Gastroesophageal sphincter (tissue), 4 donors: ENCODE measurements at regions not wholly inside any gene's neighbourhood (a gene's known extent, or its start where the extent isn't known, plus 50 kb on each side); places are given as distances from the start of the nearest gene placed in this dataset.

ENCODE experiments used
- ATAC-seq: fragments of 150-250 bp; one replicate; pipeline ENCODE4 v1.9.1; 2016; ENCODE audit warnings: mild to moderate bottlenecking, moderate library complexity
- H3K27ac ChIP-seq, 4 donors: fragments of 200-600 bp; sonication (generic) in 3 of 4; 1 replicate in 3 of 4; 2 replicates in 1 of 4; pipeline ENCODE4 v1.5.1; 2016 to 2019
- H3K27me3 ChIP-seq: fragments of 200-600 bp; sonication (generic); one replicate; pipeline ENCODE4 v1.5.1; 2019
- H3K36me3 ChIP-seq, 2 donors: fragments of 200-600 bp; sonication (generic); one replicate each; pipeline ENCODE4 v1.5.1; 2019; ENCODE audit warnings: control low read depth in 1 of 2
- H3K4me1 ChIP-seq, 3 donors: fragments of 200-600 bp; sonication (generic); 1 replicate in 2 of 3; 2 replicates in 1 of 3; pipeline ENCODE4 v1.5.1; 2016 to 2019; ENCODE audit warnings: control low read depth in 2 of 3
- H3K4me3 ChIP-seq, 2 donors: fragments of 200-600 bp; sonication (generic); one replicate each; pipeline ENCODE4 v1.5.1; 2019; ENCODE audit warnings: mild to moderate bottlenecking in 1 of 2, moderate library complexity in 1 of 2
- H3K9me3 ChIP-seq, 3 donors: fragments of 200-600 bp; sonication (generic); one replicate each; pipeline ENCODE4 v1.5.1; 2017 to 2019; ENCODE audit warnings: control low read depth in 2 of 3
- EP300 ChIP-seq: sonication (generic); formaldehyde crosslinking; IDR thresholded peaks from one replicate; pipeline ENCODE4 v1.6.1; 2017; ENCODE audit warnings: antibody characterized with exemption, mild to moderate bottlenecking
- POLR2A ChIP-seq, 2 donors: fragments of 450-650 bp; IDR thresholded peaks; one replicate each; pipeline ENCODE4 v1.6.1; 2017; ENCODE audit warnings: antibody characterized with exemption in 2 of 2, mild to moderate bottlenecking in 2 of 2, moderate library complexity in 1 of 2
- POLR2AphosphoS5 ChIP-seq: sonication (generic); formaldehyde crosslinking; IDR thresholded peaks from one replicate; pipeline ENCODE4 v1.6.1; 2017; ENCODE audit warnings: antibody characterized with exemption
- WGBS, 2 donors: methylation state at CpG; one replicate each; pipeline ENCODE4 v1.1.5; 2018; ENCODE audit warnings: low coverage in 1 of 2; 5-methylcytosine and 5-hydroxymethylcytosine counted together
- TF ChIP-seq, protein P1 (sequence below), 4 experiments: fragments of 200-600 bp in 2 of 4; fragments of 450-650 bp in 2 of 4; sonication (generic) in 1 of 4; IDR thresholded peaks; one replicate each; pipeline ENCODE4 v1.5.1; 2017 to 2019; ENCODE audit warnings: antibody characterized with exemption in 4 of 4, mild to moderate bottlenecking in 2 of 4, moderate library complexity in 2 of 4

DNA sequence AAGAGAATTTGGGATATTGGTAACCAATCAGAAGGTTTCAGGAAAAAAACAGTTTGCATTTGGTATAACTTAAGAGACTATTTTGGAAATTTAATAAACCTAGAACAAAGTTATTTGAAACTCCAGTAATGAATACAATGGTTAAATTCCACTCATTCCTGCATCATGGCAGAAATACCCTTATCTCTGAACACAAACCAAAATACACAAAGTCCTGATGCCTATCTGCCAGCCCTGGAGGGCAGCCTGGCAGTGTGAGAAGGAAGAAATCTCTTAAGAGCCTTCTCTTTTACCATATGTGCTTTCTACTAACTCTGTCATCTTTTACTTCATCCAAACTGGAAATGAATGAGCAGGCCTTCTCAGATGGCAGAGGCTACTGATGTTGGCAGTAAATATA, 147.1 kb upstream of the LYZL1 start:
- ATAC-seq: no peak
- no peak for TF ChIP-seq POLR2AphosphoS5
- TF ChIP-seq, protein P1, sequence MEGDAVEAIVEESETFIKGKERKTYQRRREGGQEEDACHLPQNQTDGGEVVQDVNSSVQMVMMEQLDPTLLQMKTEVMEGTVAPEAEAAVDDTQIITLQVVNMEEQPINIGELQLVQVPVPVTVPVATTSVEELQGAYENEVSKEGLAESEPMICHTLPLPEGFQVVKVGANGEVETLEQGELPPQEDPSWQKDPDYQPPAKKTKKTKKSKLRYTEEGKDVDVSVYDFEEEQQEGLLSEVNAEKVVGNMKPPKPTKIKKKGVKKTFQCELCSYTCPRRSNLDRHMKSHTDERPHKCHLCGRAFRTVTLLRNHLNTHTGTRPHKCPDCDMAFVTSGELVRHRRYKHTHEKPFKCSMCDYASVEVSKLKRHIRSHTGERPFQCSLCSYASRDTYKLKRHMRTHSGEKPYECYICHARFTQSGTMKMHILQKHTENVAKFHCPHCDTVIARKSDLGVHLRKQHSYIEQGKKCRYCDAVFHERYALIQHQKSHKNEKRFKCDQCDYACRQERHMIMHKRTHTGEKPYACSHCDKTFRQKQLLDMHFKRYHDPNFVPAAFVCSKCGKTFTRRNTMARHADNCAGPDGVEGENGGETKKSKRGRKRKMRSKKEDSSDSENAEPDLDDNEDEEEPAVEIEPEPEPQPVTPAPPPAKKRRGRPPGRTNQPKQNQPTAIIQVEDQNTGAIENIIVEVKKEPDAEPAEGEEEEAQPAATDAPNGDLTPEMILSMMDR (IDR thresholded peaks at IDR 0.05): no peak
- TF ChIP-seq POLR2A (IDR thresholded peaks at IDR 0.05): no peak
- TF ChIP-seq EP300: no peak
- no peak overlapping the region for H3K27ac ChIP-seq
- H3K4me1 ChIP-seq: no peaks in the 10 kb centered on the region
- no peaks in the 10 kb centered on the region for H3K36me3 ChIP-seq
- H3K27me3 ChIP-seq: peaks cover 18% of the 10 kb centered on the region
- no peaks in the 10 kb centered on the region for H3K9me3 ChIP-seq
- no peak overlapping the region for H3K4me3 ChIP-seq

DNA sequence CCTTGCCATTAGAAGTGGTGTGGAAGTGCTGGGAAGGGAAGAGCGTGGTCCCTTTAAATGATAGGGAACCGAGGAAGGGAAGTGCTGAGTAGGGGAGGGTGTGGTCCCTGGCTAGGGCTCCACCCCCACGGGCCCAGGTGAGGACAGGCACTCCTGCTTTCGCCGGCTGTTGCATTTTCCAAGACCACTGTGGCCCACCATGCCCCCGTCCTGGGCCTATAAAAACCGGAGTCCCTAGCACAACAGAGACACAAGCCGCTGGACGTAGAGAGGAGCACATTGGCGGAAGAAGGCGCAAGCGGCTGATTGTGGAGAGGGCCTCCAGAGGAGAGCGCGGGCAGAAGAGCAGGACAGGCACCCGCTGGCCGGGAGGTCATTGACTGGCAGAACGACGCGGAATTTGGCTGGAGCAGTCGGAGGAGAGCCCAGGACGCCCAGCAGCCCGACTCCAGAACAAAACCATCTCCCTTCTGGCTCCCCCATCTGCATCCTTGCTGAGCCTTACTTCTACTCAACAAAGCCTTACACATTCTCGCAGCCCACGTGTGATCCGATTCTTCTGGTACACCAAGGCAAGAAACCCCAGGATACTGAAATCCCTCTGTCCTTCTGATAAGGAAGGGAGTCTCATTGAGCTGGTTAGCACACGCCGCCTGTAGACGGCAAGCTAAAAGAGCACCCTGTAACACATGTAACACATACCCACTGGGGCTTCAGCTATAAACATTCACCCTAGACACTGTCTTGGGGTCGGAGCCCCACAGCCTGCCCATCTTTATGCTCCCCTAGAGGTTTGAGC, 146.2 kb upstream of the LYZL1 start:
- Histone ChIP-seq H3K27me3 (peaks cover 18% of the 10 kb centered on the region), H3K27ac (no peak overlapping the region), H3K9me3 (no peaks in the 10 kb centered on the region), H3K4me3 (no peak overlapping the region), H3K4me1 (no peaks in the 10 kb centered on the region), H3K36me3 (no peaks in the 10 kb centered on the region)
- 72 to 76% methylated on average over 20 to 22 of the region's 29 CpGs for WGBS, 2 donors
- no peak for ATAC-seq
- TF ChIP-seq EP300 (no peak), POLR2A (IDR thresholded peaks at IDR 0.05) (no peak), POLR2AphosphoS5 (no peak)
- TF ChIP-seq, protein P1 (IDR thresholded peaks at IDR 0.05): no peak

DNA sequence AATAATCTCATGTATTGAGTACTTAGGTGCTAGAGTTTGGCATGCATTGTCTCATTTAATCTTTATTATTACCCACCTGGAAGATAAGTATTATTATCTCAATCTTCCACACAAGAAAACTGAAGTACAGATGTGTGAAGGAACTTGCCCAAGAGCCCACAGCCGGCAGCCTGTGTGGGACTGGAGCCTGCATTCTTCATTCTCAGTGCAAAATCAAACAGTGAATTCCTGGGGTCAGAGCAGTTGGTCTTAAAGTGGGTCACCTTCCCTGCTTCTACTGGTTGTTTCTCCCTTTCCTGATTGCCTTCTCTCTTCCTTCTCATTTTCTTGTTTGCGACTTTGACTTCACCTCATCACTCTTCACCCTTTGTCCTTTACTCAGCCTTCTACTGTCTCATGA, 144.7 kb upstream of the LYZL1 start:
- TF ChIP-seq EP300: no peak
- TF ChIP-seq POLR2A (IDR thresholded peaks at IDR 0.05): no peak
- no peak for TF ChIP-seq POLR2AphosphoS5
- TF ChIP-seq, protein P1 (IDR thresholded peaks at IDR 0.05): no peak
- H3K27ac ChIP-seq: no peak overlapping the region
- no peaks in the 10 kb centered on the region for H3K9me3 ChIP-seq
- no peaks in the 10 kb centered on the region for H3K36me3 ChIP-seq
- no peak for ATAC-seq
- peaks cover 18% of the 10 kb centered on the region for H3K27me3 ChIP-seq
- 57 to 74% methylated on average over 1 to 2 of the region's 2 CpGs for WGBS, 2 donors
- H3K4me1 ChIP-seq: no peaks in the 10 kb centered on the region
- no peak overlapping the region for H3K4me3 ChIP-seq

DNA sequence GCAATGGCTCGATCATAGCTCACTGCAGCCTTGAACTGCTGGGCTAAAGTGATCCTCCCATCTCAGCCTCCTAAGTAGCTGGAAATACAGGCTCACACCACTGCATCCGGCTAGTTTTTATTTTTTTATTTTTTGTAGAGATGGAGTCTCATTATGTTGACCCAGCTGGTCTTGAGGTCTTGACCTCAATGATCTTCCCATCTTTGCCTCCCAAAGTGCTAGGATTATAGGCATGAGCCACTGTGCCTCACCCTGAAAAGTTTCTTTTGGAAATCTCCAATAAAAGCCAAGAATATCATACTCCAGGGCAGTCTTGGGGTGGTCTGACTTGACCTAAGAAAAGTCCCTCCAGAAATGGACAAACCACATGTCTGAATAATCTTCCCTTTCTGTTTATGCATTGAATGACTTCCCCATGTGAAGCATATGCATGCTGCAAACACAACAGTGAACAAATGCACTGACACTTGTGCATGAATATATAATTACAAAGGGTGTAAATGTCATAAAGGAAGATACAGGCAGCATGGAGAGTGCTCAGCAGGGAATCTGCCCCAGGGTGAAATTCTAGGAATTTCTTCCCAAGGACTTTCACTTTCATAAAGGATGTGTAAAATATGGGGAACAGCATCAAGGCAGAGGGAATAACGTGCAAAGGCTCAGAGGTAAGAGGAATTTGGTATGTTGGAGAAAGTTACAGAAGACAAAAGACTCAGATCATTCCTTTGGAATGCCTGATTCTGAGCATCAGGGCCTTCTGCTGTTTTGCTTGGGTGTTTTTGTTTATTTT, 142.4 kb upstream of the LYZL1 start:
- Histone ChIP-seq H3K4me3 (no peak overlapping the region), H3K27me3 (peaks cover 18% of the 10 kb centered on the region), H3K9me3 (no peaks in the 10 kb centered on the region), H3K27ac (no peak overlapping the region), H3K36me3 (no peaks in the 10 kb centered on the region), H3K4me1 (no peaks in the 10 kb centered on the region)
- no peak for ATAC-seq
- TF ChIP-seq, protein P1 (IDR thresholded peaks at IDR 0.05): no peak
- TF ChIP-seq EP300 (no peak), POLR2A (IDR thresholded peaks at IDR 0.05) (no peak), POLR2AphosphoS5 (no peak)
- 82 to 92% methylated on average over 3 of the region's 3 CpGs for WGBS, 2 donors

DNA sequence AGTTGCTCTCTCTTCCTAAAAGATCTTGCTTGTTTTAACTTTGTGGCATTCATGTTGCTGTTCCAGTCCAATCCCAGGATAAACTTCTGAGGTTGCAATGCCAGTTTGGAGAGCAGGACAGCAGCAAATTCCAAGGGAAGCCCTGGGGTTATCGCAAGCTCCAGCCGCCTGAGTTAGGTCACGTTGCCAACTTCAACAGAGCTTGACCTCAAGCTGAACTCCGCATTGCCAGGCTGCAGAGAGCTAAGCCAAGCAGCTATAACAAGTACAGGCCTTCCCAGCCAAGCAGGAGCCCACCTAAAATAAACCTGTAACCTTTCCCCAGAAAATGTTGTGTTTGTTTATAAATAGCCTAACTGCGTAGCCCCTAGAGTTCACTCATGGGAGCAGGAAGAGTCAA, 138.9 kb upstream of the LYZL1 start:
- no peak overlapping the region for H3K4me3 ChIP-seq
- H3K4me1 ChIP-seq: no peaks in the 10 kb centered on the region
- WGBS, 2 donors: 34 to 100% methylated on average over 1 to 4 of the region's 5 CpGs
- H3K27ac ChIP-seq: no peak overlapping the region
- ATAC-seq: no peak
- H3K36me3 ChIP-seq: no peaks in the 10 kb centered on the region
- H3K9me3 ChIP-seq: no peaks in the 10 kb centered on the region
- TF ChIP-seq EP300: no peak
- TF ChIP-seq, protein P1 (IDR thresholded peaks at IDR 0.05): no peak
- TF ChIP-seq POLR2AphosphoS5: no peak
- no peak for TF ChIP-seq POLR2A (IDR thresholded peaks at IDR 0.05)
- H3K27me3 ChIP-seq: peaks cover 10% of the 10 kb centered on the region
